HG03060 (cell line): ENCODE measurements at regions not wholly inside any gene's neighbourhood (a gene's known extent, or its start where the extent isn't known, plus 50 kb on each side); places are given as distances from the start of the nearest gene placed in this dataset.

ENCODE experiments used
- ATAC-seq: cut with Tn5 transposase; IDR thresholded peaks from one replicate; pipeline ENCODE4 v1.9.1; 2021; ENCODE audit warnings: low read depth, moderate number of reproducible peaks; ENCODE audit not compliant: unreplicated experiment

DNA sequence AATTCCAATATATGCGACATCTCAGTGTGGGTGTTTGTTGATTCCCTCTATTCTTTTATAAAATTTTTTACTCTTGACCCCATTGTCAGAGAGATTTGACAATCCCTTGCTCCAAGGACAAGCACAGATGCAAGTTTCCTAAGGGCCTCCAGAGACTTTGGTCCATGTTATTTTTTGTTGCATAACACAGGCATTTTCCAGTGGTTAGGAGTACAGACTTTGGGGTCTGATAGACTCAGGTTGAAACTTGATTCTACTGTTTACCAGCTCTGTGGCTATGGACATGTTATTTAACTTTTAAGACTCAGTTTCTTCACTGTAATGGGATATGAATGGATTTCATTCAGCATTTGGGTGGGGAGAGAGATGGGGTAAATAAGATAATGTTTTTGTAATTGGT lies 361.3 kb downstream of the ENC1 start:
- ATAC-seq: no peak

DNA sequence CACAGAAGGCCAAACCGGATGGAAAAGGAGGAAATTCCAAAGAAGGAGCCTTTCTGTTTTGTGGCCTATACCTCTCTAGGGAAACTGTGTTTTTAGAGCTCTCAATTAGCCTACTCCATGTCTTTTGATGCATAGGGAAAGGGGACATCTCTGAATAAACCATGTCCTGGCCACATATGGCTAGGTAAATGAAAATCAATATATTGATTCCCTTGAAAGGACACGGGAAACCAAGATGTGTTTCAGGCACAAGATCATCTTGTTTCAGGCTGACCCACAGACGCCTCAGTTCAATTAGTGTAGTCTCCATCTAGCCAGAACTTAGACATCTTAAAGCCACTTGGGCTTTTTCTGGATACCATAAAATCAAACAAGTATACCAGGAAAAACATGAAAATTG lies 363.1 kb downstream of the ENC1 start:
- no peak for ATAC-seq

DNA sequence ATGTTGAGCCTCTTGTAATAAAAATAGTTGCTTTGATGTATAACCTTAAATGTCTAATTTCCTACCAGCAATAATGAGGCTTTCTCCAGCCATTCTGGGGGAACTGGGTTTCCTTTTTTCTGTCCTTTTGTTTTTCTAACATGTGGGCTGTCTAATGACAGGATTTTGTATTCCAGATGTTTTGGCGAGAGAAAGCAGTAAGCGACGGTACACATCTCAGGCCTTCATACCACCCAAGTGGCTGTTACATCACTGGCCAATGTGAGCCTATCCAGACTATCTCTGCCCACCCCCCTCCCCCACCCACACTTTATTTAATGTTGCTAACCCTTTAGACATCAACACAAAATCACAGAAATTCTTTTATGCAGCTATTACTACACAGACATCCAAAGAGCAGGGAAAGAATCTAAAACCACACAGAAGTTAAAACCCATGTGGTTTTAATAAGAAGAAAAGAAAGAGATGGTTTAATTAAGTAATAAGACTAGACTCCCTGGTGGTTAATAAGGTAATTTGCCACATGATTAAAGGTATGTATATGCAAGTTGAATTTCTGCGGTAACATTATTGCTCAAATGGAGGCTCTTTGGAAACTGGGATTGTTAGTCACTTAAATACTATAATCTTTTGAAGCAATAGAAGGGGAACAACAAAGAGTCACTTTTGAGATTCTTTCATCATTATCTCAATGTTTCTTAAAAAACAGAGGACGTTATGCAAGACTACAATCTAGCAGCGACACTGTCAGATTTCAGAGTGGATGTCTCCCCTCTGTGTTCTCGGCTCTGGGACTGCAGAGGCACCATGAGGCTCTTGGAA lies 365.1 kb downstream of the ENC1 start:
- ATAC-seq: no peak

- ATAC-seq: no peak
Measured at GRCh38 chr5:74274326-74274725, 366.2 kb downstream of the ENC1 start.

- ATAC-seq: no peak
Measured at GRCh38 chr5:74272831-74273451, 367.6 kb downstream of the ENC1 start.

GRCh38 chr5:74272024-74272775 lies 368.3 kb downstream of the ENC1 start:
- no peak for ATAC-seq

DNA sequence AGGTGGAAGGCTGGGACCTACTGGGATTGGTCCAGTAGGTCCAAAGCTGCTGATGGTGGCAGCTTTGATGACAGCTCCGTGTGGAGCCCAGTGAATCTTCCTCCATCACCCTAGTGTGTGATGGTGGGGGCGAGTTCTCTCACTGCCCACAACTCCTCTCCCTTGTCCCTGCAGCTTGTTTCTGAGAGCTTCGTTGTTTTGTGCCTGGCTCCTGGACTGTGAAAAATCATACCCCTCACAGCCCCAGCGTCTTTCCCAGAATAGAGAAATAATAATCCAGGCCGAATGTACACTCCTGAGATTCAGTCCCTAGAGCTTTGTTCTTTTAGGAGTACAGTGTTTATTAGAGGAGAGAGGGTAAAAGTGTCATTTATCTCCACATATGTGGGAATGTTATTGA lies 372.2 kb downstream of the ENC1 start:
- no peak for ATAC-seq

DNA sequence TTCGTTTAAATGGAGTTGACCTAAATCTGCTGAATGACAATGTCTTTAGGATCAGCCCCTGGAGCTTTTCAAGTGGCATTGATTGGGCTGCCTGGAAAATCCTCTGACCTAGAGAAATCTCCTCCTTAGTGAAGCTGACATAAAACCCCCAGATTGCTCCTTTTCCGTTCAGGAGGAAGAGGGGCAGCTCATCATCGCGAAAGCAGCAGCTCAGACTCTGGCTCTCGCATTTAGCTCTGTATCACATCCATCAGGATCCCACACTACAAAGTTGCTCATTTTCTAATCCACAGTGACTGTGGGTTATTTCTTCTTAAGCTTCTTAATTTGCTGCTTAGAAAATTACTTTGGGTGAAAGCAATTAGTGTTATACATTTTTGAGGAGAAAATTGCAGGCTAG lies 373.7 kb downstream of the ENC1 start:
- ATAC-seq: no peak

GRCh38 chr5:74266132-74266531 lies 374.4 kb downstream of the ENC1 start:
- ATAC-seq: no peak

DNA sequence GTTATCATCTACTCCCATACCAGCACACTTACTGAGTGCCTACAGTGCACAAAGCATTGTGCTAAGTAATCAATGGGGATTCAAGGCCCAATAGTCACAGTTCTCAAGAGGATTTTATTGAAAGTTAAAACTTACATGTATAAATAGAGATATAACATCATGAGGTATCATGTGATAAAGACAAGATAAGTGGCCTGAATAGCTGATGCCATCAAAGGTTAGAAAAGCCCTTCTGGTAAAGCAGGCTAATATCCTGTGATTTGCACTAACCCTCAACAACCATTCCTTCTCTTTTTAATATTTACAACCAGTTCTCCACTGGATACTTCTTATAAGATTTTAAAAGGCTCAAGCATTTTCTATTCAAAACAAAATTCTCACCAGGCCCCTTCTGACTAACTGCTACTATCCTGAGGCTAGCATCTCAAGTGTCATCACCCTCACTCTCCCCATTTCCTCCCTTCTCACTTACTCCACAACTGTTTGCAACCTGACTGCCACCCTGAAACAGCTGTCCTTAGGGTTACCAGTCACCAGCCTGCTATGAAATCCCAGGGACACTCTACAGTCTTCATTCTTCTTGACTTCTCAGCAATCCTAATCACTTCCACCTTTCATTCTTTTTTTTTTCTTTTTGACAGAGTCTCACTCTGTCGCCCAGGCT lies 377.9 kb downstream of the ENC1 start:
- no peak for ATAC-seq

DNA sequence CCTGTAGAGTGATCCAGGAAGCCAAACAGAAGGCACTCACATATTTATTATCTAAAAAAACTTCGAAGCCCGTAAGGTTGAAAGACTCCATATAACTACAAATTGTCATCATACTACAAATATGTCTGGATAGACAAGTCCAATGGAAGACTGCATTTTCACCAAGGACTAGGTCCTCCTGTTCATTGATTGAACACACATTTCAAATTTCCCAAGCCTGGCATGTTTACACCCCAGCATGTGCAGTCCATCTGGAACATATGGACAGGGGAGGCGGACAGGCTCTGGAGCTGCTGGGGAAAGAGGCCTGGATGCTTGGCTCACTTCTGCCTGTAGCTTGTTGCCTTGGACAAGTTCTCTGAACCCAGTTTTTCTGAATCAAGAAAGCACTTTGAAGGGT lies 378.7 kb downstream of the ENC1 start:
- no peak for ATAC-seq

- ATAC-seq: no peak
Measured at GRCh38 chr5:74261421-74261820, 379.1 kb downstream of the ENC1 start.

GRCh38 chr5:74259572-74259971 lies 381.0 kb downstream of the ENC1 start:
- no peak for ATAC-seq

DNA sequence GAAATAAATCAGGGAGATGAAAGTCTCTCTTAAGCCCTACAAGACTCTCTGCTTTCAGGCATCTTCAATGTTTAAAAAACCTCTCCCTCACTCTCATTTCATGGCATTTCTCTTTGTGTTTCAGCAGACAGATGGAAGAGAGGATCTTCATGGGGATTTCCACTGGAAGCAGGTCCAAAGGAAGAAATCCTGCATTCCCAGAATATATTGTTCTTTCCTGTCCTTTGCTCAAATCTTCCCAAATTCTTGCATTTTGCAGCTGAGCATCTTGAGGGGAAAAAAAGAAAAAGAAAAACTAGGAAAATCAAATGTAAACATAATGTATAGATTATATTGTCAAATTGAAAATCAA lies 382.2 kb downstream of the ENC1 start:
- no peak for ATAC-seq

- no peak for ATAC-seq
Measured at GRCh38 chr5:74257645-74258313, 382.7 kb downstream of the ENC1 start.

DNA sequence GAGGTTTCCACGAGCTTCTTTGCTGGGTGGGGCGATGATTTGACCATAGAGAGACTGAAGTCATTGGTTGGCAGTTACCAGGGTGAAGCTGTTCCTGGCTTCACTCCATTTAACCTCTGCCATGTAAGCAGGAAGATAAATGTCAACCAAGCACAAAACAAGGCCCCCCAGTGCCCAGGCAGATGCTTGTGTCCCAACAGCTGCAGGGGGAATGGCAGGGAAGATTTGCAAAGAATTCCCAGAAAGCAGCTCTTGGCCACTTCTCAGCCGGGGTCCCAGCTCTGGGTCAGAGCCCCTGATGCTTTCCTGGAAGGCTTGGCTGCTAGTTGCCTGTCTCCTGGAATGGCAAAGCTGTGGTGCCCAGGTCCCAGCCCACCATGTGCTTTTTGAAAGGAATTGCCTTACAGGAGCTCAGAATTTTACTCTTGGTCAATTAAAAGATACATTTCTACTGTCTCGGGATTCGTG lies 383.4 kb downstream of the ENC1 start:
- no peak for ATAC-seq

GRCh38 chr5:74255692-74256392 lies 384.7 kb downstream of the ENC1 start:
- ATAC-seq: no peak

DNA sequence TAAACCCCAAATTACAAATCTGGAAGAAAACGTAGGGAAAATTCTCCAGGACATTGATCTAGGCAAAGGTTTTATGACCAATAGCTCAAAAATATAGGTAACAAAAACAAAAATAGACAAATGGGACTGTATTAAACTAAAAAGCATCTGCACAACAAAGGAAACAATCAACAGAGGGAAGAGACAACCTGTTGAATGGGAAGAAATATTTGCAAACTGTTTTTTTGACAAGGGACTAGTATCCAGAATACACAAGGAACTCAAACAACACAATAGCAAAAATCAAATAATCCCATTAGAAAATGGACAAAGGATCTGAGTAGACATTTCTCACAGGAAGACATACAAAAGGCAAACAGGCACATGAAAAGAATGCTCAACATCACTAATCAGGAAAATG lies 386.3 kb downstream of the ENC1 start:
- ATAC-seq: no peak

DNA sequence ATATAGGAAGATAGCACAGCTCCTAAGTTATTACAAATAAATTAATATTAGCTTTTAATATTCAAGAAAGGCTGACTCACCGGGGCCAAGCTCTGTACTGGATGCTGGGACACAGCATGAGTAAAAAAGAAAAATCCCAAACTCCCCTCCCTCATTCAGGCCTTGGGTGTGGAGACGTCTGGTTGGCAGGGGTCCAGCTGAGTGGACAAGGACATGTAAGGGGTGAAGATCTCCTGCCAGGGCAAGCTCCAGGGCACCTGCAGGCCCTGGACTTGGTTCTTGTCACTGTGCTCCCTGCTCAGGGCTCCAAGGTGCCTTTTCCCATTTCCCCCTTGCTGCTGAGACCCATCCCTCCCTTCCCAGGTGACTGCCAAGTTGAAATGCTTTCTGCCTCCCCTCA lies 388.5 kb downstream of the ENC1 start:
- no peak for ATAC-seq
